ENCODE measurements at regions not wholly inside any gene's neighbourhood (a gene's known extent, or its start where the extent isn't known, plus 50 kb on each side); places are given as distances from the start of the nearest gene placed in this dataset.

GRCh38 chr10:2094171-2094570 lies 356.8 kb upstream of the ADARB2 start:
- Histone ChIP-seq H3K4me3 (no peak overlapping the region), H3K36me3 (no peaks in the 10 kb centered on the region), H3K27me3 (replicated peaks in 1 of 7) (peaks cover 0 to 10% (median 0%) of the 10 kb centered on the region in 7 donors), H3K27ac (no peak overlapping the region), H3K9me3 (peaks cover 0 to 5% (median 0%) of the 10 kb centered on the region in 8 donors), H3K4me1 (no peaks in the 10 kb centered on the region)
- 80 to 95% (median 84%) methylated on average over 6 of the region's 6 CpGs for WGBS, 5 donors
- intact Hi-C loops (cut with DNase I; ENCODE audit: low total_unique reads), result no loop called here
- no peak for DNase-seq
- TF ChIP-seq POLR2AphosphoS5 (IDR thresholded peaks at IDR 0.05), result no peak
- TF ChIP-seq POLR2A (IDR thresholded peaks at IDR 0.05), result no peak
- TF ChIP-seq, protein P1, sequence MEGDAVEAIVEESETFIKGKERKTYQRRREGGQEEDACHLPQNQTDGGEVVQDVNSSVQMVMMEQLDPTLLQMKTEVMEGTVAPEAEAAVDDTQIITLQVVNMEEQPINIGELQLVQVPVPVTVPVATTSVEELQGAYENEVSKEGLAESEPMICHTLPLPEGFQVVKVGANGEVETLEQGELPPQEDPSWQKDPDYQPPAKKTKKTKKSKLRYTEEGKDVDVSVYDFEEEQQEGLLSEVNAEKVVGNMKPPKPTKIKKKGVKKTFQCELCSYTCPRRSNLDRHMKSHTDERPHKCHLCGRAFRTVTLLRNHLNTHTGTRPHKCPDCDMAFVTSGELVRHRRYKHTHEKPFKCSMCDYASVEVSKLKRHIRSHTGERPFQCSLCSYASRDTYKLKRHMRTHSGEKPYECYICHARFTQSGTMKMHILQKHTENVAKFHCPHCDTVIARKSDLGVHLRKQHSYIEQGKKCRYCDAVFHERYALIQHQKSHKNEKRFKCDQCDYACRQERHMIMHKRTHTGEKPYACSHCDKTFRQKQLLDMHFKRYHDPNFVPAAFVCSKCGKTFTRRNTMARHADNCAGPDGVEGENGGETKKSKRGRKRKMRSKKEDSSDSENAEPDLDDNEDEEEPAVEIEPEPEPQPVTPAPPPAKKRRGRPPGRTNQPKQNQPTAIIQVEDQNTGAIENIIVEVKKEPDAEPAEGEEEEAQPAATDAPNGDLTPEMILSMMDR (IDR thresholded peaks at IDR 0.05 in 8 of 11, conservative IDR thresholded peaks at IDR 0.05 in 3 of 11), result no peak

DNA sequence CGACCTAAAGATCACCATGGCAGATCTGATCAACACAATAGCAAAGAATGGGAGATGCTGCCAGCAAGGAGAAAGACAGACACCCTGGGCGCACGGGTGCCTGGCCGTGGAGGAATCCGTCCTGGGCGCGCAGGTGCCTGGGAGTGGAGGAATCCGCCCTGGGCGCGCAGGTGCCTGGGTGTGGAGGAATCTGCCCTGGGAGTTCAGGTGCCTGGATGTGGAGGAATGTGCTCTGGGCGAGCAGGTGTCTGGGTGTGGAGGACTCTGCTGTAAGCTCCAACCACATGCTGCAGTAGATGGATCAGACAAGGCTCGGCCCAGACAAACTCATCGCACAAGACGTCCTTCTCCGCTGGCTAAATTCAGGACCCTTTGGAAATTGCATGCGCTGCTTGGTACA lies 346.3 kb upstream of the ADARB2 start:
- Histone ChIP-seq H3K9me3 (peaks cover 0 to 12% (median 0%) of the 10 kb centered on the region in 8 donors), H3K4me1 (no peaks in the 10 kb centered on the region), H3K27me3 (replicated peaks in 1 of 7) (no peaks in the 10 kb centered on the region), H3K27ac (no peak overlapping the region), H3K4me3 (no peak overlapping the region), H3K36me3 (no peaks in the 10 kb centered on the region)
- intact Hi-C loops (cut with DNase I; ENCODE audit: low total_unique reads), result no loop called here
- TF ChIP-seq POLR2A (IDR thresholded peaks at IDR 0.05) (no peak), POLR2AphosphoS5 (IDR thresholded peaks at IDR 0.05) (no peak)
- TF ChIP-seq, protein P1 (IDR thresholded peaks at IDR 0.05 in 8 of 11, conservative IDR thresholded peaks at IDR 0.05 in 3 of 11), result no peak
- 91 to 97% (median 93%) methylated on average over 16 of the region's 16 CpGs for WGBS, 5 donors
- no peak for DNase-seq

DNA sequence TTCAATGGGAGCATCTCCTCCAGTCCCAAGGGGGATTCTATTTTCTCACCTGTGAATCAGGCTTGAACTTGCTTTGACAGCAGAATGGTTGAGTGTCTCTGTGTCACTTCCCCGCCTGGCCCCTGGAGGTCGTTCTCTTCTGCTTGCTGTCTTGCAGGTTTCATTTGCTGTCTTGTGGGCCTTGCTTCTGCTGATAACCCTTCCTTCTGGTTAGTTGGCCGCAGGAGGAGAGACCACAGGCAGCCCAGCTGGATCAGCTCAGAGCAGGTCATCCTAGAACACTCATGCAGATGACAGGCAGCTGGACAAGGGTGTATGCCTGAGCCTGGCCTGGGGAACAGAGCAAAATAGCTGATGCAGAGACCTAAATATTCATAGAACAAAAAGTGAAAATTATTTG lies 344.2 kb upstream of the ADARB2 start:
- 35 to 63% (median 50%) methylated on average over 3 of the region's 3 CpGs for WGBS, 5 donors
- no peaks in the 10 kb centered on the region for H3K27me3 ChIP-seq (replicated peaks in 1 of 7)
- no peak for DNase-seq
- no peaks in the 10 kb centered on the region for H3K9me3 ChIP-seq
- no peak overlapping the region for H3K27ac ChIP-seq
- no peaks in the 10 kb centered on the region for H3K36me3 ChIP-seq
- intact Hi-C loops (cut with DNase I; ENCODE audit: low total_unique reads), result no loop called here
- H3K4me1 ChIP-seq, result no peaks in the 10 kb centered on the region
- no peak overlapping the region for H3K4me3 ChIP-seq
- TF ChIP-seq POLR2AphosphoS5 (IDR thresholded peaks at IDR 0.05) (no peak), POLR2A (IDR thresholded peaks at IDR 0.05) (no peak)
- TF ChIP-seq, protein P1 (IDR thresholded peaks at IDR 0.05 in 8 of 11, conservative IDR thresholded peaks at IDR 0.05 in 3 of 11), result no peak

- TF ChIP-seq, protein P1 (IDR thresholded peaks at IDR 0.05 in 8 of 11, conservative IDR thresholded peaks at IDR 0.05 in 3 of 11), result no peak
- TF ChIP-seq POLR2AphosphoS5 (IDR thresholded peaks at IDR 0.05) (no peak), POLR2A (IDR thresholded peaks at IDR 0.05) (no peak)
- 74 to 83% (median 77%) methylated on average over 4 of the region's 4 CpGs for WGBS, 5 donors
- no peak overlapping the region for H3K4me3 ChIP-seq
- no peaks in the 10 kb centered on the region for H3K27me3 ChIP-seq (replicated peaks in 1 of 7)
- intact Hi-C loops (cut with DNase I; ENCODE audit: low total_unique reads), result no loop called here
- no peak for DNase-seq
- H3K9me3 ChIP-seq, result no peaks in the 10 kb centered on the region
- no peaks in the 10 kb centered on the region for H3K36me3 ChIP-seq
- no peaks in the 10 kb centered on the region for H3K4me1 ChIP-seq
- H3K27ac ChIP-seq, result no peak overlapping the region
Measured at GRCh38 chr10:2079603-2080078, 342.3 kb upstream of the ADARB2 start.

Measured in spleen (tissue), 11 donors.